DND-41 (cell line): ENCODE measurements at regions not wholly inside any gene's neighbourhood (a gene's known extent, or its start where the extent isn't known, plus 50 kb on each side); places are given as distances from the start of the nearest gene placed in this dataset.

Experiments
- ATAC-seq: fragments of 200-7000 bp; cut with Tn5 transposase; 3 replicates; pipeline ENCODE4 v1.9.1; 2021; ENCODE audit warnings: low read depth; ENCODE audit not compliant: insufficient read depth
- DNase-seq: peaks from one replicate; pipeline ENCODE4 v3.0.0-alpha.2; 2020
- H2AFZ ChIP-seq: 2 replicates; pipeline ENCODE4 v1.6.0; 2012; ENCODE audit warnings: low read depth, low read length
- H3K27ac ChIP-seq: 2 replicates; pipeline ENCODE4 v1.5.1; 2012; ENCODE audit warnings: low read length, inconsistent platforms
- H3K27me3 ChIP-seq: fragments of 200-600 bp; sonication (generic); 2 replicates; pipeline ENCODE4 v1.6.0; 2012; ENCODE audit warnings: low read length, mild to moderate bottlenecking, inconsistent platforms; ENCODE audit not compliant: insufficient read depth, poor library complexity
- H3K36me3 ChIP-seq: 2 replicates; pipeline ENCODE4 v1.5.1; 2012; ENCODE audit warnings: low read length, inconsistent platforms; ENCODE audit not compliant: insufficient read depth
- H3K4me1 ChIP-seq: 2 replicates; pipeline ENCODE4 v1.5.1; 2012; ENCODE audit warnings: mild to moderate bottlenecking, low read length; ENCODE audit not compliant: insufficient read depth
- H3K4me2 ChIP-seq: 2 replicates; pipeline ENCODE4 v1.6.0; 2012; ENCODE audit warnings: mild to moderate bottlenecking, moderate library complexity, low read length, inconsistent platforms; ENCODE audit not compliant: insufficient read depth
- H3K4me3 ChIP-seq, 2 experiments: fragments of 200-600 bp in 1 of 2; shearing (Covaris generic) in 1 of 2; 2 replicates each; pipeline ENCODE4 v1.5.1; 2012 to 2016; ENCODE audit warnings: inconsistent platforms in 2 of 2, low read length in 2 of 2, mild to moderate bottlenecking in 2 of 2, low read depth in 1 of 2, moderate library complexity in 1 of 2
- H3K79me2 ChIP-seq: 2 replicates; pipeline ENCODE4 v1.6.0; 2012; ENCODE audit warnings: low read length, inconsistent platforms; ENCODE audit not compliant: insufficient read depth
- H3K9ac ChIP-seq: 2 replicates; pipeline ENCODE4 v1.6.0; 2012; ENCODE audit warnings: low read depth, mild to moderate bottlenecking, inconsistent platforms, low read length, moderate library complexity
- H3K9me3 ChIP-seq: 2 replicates; pipeline ENCODE4 v1.5.1; 2012; ENCODE audit warnings: low read length, moderate library complexity, mild to moderate bottlenecking, inconsistent platforms; ENCODE audit not compliant: insufficient read depth, severe bottlenecking
- H4K20me1 ChIP-seq: 2 replicates; pipeline ENCODE4 v1.6.0; 2012; ENCODE audit warnings: low read length; ENCODE audit not compliant: insufficient read depth
- CTCF ChIP-seq: IDR thresholded peaks from 2 replicates; pipeline ENCODE4 v1.5.1; 2012; ENCODE audit warnings: borderline replicate concordance, low read length, moderate library complexity, mild to moderate bottlenecking; ENCODE audit not compliant: poor library complexity, severe bottlenecking; ENCODE audit errors: extremely low read depth
- EZH2 ChIP-seq: IDR thresholded peaks from 3 replicates; pipeline ENCODE4 v1.6.1; 2012; ENCODE audit warnings: borderline replicate concordance, low read depth, mild to moderate bottlenecking, moderate library complexity, low read length, inconsistent platforms; ENCODE audit not compliant: severe bottlenecking

GRCh38 chr16:54633943-54634362, 296.7 kb upstream of the IRX5 start:
- Histone ChIP-seq H2AFZ (no peak overlapping the region), H3K79me2 (no peaks in the 10 kb centered on the region), H3K36me3 (no peaks in the 10 kb centered on the region), H4K20me1 (no peaks in the 10 kb centered on the region), H3K4me2 (no peak overlapping the region), H3K9ac (no peak overlapping the region), H3K27ac (no peak overlapping the region), H3K27me3 (no peaks in the 10 kb centered on the region), H3K4me1 (no peaks in the 10 kb centered on the region), H3K4me3 (no peak overlapping the region), H3K9me3 (no peaks in the 10 kb centered on the region)
- ATAC-seq, result no peak
- TF ChIP-seq EZH2 (no peak), CTCF (peak; percentile 50)
- DNase-seq, result peak; percentile 11

- Histone ChIP-seq H3K9ac (no peak overlapping the region), H3K4me2 (no peak overlapping the region), H2AFZ (no peak overlapping the region), H3K4me3 (no peak overlapping the region), H3K9me3 (no peaks in the 10 kb centered on the region), H3K27me3 (no peaks in the 10 kb centered on the region), H3K36me3 (no peaks in the 10 kb centered on the region), H3K79me2 (no peaks in the 10 kb centered on the region), H3K27ac (no peak overlapping the region), H3K4me1 (no peaks in the 10 kb centered on the region), H4K20me1 (no peaks in the 10 kb centered on the region)
- TF ChIP-seq CTCF, result no peak
- no peak for TF ChIP-seq EZH2
- ATAC-seq (no peak), DNase-seq (no peak)
Measured at GRCh38 chr16:54632322-54633220, 298.1 kb upstream of the IRX5 start.

GRCh38 chr16:54631782-54632181, 298.9 kb upstream of the IRX5 start:
- Histone ChIP-seq H3K27me3 (no peaks in the 10 kb centered on the region), H3K4me3 (no peak overlapping the region), H4K20me1 (no peaks in the 10 kb centered on the region), H3K4me2 (no peak overlapping the region), H3K27ac (no peak overlapping the region), H3K4me1 (no peaks in the 10 kb centered on the region), H3K36me3 (no peaks in the 10 kb centered on the region), H3K79me2 (no peaks in the 10 kb centered on the region), H3K9me3 (no peaks in the 10 kb centered on the region), H2AFZ (no peak overlapping the region), H3K9ac (no peak overlapping the region)
- TF ChIP-seq EZH2, result no peak
- TF ChIP-seq CTCF, result no peak
- DNase-seq (no peak), ATAC-seq (no peak)
